NCI-H2081 (cell line): ENCODE measurements at regions not wholly inside any gene's neighbourhood (a gene's known extent, or its start where the extent isn't known, plus 50 kb on each side); places are given as distances from the start of the nearest gene placed in this dataset.
"Not testable (repeated sequence)": the region's sequence is repeated elsewhere in the genome, so short reads cannot be mapped to it uniquely, and the experiment has no call there.

ENCODE experiments used
- DNase-seq, 2 experiments: peaks; one replicate each; lab custom pipeline; 2025; lab: John Stamatoyannopoulos, UW

DNA sequence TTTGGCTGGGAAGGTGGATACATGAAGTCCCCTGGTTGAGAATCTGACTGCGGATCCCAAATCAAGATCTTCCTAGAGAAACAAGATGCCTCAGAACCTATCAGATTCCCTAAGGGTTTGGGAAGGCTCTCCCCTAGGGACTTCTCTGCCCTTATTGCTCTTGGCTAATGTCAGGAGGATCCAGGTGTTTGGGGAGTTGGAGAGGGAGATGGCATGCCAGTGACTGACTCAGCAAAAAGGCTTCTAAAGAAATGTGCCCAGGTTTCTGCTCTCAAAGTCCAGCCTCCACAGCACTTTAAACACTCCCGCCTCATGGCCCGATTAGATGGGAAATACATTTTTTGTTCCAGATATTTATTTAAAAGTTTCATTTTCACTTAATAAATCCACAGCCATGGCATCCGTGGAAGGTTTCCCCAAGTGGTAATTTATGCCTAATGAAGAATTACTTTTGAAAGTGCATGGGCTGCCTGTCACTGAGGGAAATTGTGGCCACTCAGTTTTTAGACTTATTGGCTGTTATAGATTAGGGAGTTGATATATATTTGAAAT, 156.4 kb downstream of the OSR1 start:
- DNase-seq: no peak

DNA sequence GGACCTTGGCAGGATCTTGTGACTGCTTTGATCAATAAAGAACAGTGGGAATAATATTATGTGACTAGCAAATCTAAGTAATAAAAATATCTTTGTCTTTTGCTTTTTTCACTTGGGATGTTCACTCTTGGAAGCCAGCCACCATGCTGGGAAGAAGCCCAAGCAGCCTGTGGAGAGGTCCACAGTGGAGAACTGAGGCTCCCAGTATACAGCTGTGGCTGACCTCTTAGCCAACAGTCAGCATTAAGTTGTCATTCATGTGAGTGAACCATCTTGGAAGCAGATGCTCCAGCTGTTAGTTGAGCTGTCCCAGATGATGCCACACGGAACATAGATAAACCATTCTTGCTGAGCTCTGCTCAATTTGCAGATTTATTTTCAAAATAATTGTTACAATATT, 160.0 kb downstream of the OSR1 start:
- no peak for DNase-seq

DNA sequence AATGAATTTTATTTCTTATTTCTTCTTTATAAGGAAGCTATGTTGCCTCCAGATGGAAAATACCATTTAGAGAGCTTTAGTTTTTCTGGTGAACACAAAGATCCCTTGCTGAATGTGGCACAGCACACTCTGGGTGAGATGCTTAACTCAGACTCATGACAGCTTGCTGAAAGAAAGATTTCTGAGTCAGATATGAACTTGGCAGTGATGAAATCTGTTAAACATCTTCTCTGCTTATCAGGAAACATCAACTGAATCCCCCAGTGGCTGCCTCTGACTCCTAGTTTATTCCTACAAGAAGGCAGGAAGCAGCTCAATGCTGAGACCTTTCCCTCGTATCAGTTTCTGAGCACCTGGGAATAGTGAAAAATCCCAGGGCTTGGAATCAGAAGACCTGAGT, 162.8 kb downstream of the OSR1 start:
- DNase-seq: no peak

DNA sequence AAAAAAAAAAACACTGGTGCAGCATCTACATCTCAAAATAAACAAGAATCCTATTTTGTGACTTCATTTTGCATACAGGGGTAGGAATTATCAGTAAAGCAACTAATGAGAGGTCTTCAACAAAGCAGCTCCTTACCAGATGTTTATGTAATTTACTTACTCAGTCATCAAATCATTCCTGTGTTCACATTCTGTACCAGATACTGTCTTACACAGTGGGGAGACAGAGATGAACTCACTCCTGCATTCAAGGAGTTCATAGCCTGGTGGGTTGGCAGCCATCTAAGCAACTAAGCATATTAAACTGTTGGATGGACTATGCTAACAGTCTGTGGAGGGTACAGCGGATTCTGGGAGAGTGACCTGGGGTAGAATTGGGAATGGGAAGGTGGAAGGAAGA, 169.0 kb downstream of the OSR1 start:
- no peak for DNase-seq

DNA sequence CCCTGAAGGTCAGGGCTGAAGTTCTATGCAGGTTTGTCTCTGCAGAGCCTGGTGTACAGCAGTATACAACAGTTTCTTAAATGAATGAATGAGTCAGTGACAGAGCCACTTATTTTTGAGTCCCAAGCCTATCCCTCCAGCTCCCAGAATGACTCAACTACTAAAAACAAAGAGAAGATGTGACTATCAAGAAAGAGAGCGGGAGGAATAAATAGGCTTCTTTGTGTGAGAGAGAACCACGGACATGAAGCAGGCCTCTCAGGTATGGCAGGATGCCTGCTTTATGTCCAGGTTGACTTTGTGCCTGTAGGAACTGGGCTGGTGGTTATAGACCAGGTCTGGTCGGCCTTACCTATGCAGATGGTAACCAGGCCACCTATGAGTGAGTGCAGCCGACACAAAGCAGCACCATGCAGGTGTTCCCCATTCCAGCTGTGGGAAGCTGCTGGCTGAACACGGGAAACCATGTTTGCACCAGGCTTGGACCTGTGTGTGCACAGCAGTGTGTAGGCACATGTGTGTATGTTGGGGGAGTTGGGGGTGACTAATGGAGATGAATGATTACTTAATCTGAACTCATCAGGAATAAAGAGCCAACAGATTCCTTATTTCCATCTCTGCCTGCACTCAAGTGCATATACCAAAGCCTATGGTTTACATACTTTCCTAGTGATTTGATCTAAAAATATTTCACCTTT, 171.0 kb downstream of the OSR1 start:
- no peak for DNase-seq

DNA sequence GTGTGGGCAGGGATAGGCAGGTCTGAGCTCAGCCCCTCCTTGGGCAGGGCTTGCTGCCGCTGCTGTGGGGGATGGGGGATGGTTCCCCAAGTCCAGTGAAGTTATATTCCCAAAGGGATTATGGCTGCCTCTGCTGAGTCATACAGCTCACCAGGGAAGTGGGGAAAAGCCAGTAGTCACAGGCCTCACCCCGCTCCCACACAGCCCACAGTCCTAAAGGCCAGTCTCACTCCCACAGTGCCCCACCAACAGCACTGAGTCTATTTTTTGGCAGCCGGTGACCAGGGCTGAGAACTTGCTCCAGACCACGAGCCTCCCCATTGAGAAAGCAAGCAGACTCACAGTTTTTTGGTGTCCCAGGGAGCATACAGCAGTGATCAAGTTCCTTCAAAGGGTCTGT, 173.3 kb downstream of the OSR1 start:
- no peak for DNase-seq

DNA sequence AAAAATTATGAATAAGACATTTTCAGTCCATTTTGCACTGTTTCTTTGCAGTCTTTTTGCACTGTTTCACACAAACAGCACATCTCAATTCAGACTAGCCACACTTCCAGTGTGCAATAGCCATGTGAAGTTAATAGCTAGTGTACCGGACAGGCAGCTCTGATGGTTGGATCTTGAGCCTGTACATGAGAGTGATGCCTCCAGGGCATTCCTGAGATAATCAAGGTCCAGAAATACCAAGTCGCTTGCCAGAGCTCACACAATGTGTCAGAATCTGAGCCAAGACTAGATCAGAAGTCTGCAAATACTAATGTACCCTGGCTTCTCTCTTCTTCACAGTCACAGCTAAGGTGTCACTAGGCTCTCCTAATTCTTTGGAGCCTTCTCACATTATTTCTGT, 180.2 kb downstream of the OSR1 start:
- DNase-seq: no peak

DNA sequence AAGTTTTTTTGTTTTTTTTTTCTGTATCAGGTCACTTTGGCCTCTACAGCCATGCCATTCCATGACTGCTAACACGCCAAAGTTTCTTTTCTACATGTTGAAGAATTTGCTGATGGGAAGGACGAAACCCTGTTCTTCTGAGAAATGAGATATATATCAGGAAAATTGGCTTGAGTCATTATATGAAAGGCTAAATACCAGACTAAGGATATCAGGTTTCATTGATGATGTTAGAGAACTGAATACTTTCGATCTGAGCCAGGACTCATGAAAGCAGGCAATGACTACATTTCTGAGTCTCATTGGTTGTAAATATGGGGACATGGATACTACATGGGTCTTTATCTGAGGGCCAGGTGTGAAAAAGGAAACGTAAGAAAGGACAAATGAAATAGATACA, 181.4 kb downstream of the OSR1 start:
- no peak for DNase-seq

DNA sequence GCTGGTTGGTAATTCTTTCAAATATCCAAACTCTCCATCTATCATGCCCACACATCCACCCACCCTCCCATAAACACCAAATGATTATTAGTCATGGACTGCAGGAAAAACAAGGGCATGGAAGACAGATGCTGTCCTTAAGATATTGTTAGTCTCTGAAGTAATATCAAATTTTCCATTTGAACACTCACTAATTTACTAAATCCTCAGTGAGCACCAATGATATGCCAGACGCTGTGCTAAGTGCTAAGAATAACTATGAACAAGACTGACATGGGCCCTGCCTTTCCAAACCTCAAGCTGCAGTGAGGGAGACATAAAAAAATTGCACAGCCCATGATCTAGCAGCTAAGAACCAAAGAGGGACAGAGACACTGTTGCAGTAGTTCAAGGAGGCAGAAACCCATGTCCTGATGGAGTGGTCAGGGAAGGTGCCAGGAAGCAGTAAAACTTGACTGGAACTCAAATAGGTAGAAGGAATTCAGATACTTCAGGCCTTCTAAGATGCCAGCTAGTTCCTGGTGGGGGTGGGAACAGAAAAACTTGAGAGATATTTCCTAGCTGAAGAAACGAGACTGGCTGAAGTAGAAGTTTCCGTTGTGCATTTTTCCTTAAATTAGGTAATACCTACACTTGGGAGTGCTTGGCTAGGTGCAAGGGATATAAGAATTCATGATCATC, 182.1 kb downstream of the OSR1 start:
- no peak for DNase-seq

DNA sequence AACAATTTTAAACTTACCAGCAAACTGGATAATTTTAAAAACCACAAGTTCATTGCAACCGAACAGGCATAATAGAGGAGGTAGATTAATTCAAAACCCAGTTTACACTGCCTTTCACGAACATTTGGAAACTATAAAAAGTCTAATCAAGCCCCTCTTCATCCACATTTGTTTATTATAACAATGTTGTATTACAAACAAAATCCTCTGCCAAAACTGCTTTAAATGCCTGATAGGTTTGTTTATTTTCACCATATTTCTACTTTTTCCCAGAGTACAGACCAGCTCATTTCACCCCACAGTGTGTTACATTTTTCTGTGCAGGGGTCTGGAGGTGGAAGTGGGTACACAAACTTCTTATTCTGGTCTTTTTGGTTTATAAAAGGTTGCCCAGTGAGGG, 184.2 kb downstream of the OSR1 start:
- no peak for DNase-seq

DNA sequence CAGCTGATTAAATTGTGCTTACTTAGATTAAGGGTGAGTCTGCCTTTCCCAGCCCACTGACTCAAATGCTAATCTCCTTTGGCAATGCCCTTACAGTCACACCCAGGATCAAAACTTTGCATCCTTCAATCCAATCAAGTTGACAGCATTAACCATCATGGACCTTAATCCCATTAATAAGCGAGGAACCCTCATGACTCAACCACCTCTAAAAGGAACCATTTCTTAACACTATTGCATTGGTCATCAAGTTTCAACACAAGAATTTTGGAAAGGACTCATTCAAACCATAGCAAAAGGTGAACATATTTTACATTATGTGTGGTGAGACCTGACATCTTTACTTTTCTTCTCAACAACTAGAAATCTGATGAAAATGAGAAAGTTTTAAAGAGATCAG, 187.0 kb downstream of the OSR1 start:
- no peak for DNase-seq

DNA sequence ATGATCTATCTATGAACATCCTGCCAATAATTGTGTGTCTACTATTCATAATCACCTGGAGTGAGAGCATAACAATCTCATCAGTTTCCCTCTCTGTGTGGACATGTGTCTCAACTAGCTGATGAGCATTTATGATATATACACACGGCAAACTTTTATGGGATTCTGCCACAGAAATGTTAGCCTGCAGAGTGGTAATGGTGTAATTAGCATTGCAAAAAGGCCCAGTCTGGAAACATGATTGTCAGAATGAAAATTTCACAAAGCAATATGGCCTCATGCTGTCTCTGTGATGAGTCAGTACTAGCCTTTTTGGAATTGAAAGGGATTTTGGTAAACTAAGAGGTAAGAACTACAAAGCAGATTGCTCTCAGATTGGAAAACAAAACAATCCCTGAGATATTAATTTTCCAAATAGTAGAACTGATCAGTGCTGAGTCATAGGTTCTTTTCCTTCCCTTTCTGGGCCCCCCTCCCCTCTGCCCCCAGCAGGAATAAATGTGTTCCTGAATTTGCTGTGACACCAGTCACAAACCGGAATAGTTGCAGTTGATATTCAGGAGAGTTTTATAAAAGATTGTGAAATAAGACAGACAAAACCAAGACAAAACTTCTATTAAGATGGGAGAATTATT, 189.2 kb downstream of the OSR1 start:
- no peak for DNase-seq

DNA sequence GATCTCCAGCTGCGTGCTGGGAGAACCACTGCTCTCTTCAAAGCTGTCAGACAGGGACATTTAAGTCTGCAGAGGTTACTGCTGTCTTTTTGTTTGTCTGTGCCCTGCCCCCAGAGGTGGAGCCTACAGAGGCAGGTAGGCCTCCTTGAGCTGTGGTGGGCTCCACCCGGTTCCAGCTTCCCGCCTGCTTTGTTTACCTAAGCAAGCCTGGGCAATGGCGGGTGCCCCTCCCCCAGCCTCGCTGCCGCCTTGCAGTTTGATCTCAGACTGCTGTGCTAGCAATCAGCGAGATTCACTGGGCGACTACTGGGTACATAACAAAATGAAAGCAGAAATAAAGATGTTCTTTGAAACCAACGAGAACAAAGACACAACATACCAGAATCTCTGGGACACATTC, 194.3 kb downstream of the OSR1 start:
- not testable (repeated sequence) for DNase-seq

DNA sequence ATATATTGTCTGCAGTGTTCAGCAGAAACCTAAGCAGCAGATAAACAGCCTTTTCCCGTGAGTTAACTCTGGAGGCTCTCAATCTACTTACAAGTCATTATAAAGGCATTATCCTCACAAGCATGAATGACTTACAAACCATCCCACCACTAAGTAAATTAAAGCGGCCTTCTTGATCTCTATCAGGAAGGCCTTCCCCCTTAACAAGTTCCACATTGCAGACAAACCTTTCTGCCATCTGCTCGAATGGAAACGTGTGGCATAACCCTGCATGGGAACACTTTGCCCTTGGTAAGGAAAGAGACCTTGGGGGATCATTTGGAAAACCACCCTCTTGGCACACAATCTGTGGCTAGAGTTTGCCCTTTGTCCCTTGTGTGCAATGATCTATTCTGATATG, 199.5 kb downstream of the OSR1 start:
- DNase-seq: no peak

DNA sequence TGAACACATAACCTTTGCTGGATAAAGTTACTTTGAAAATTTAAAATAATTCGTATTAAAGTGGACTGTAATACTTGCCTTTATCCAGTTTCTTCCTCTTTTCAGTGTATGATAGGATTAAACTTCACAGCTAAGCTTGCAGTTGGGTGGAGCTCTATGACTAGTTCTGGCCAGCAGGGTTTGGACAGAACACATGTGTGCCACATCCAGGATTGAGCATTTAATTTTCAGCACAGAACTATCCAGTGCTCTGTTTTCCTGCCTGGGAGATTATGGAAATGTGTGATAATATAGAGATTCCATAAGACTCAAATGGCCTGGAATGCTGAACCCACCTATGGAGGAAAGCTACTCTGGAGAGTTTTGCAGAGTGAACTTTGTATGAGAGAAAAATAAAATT, 200.2 kb downstream of the OSR1 start:
- DNase-seq: no peak

DNA sequence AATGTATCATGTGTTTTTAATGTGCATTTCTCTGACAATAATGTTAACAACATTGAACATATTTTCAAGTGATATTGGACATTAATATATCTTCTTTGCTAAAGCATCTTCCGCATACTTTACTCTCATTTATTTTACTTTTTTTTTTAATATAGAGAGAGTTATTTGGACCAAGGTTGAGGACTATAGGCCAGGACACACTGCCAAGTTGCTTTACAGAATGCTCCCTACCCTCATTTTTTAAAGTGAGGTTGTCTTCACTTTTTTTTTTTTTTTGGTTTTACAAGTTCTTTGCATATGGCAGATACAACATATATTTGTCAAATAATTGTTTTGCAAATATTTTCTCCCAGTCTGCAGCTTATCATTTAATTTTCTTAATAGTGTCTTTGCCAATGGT, 201.8 kb downstream of the OSR1 start:
- DNase-seq: no peak

DNA sequence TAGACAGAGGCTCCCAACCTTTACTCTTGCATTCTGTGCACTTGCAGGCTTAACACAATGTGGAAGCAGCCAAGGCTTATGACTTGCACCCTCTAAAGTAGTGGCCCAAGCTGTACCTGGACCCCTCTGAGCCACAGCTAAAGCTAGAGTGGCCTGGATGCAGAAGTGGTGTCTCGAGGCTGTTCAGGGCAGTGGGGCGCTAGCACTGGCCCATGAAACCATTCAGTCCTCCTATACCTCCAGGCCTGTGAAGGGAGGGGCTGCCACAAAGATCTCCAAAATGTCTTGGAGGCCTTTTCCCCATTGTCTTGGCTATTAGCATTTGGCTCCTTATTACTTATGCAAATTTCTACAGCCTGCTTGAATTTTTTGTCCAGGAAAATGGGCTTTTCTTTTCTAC, 207.7 kb downstream of the OSR1 start:
- no peak for DNase-seq

DNA sequence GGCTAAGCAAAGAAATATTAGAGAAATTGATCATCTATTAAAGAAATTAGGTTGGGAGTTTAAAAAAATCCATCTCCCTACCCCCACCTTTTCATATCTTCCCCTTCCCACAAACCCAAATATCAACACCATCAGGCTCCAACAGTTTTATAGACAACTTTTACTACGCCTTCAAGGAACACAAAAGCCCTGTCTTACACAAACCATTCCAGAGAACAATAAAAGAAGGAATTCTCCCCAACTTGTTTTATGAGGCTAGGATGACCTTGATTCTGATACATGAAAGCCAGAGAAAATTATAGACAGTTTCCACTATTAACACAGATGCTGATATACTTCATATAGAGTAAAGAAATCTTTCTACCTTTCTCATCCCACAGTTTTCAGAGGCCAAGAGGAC, 211.6 kb downstream of the OSR1 start:
- DNase-seq: no peak

DNA sequence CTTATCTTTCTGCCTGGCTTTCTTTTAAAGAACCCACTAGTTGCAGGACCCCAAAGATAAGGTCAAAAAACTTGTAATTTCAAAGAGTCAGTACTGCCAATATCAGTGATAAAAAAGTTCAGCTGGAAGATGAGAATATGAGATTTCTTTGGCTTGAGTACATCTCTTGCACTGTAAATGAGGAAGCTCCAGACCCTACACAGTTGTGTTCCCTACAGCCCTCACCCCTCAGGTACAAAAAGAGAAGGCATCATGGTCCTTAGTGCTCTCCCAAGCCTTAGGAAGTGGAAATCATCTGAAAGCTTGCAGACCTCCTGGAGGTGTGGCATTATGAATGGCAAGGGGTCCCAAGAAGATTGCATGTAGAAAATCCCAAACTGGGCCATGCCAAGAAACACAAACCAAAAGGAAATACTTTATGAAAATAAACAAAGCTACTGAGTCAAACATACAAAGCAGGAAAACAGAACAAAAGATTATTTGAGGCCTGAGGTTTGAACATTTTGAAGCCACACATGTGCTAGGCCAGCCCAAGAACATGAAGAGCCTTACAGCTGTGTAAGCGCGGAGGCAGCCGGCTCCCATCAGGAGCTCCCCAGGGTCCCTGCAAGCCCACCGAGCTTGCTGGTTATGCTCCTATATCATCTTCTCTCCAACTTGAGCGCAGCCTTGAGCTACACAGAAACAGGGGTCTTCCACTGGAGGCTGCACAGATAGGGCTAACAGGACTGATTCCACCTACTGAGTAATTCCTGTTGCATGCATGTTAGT, 217.0 kb downstream of the OSR1 start:
- no peak for DNase-seq

DNA sequence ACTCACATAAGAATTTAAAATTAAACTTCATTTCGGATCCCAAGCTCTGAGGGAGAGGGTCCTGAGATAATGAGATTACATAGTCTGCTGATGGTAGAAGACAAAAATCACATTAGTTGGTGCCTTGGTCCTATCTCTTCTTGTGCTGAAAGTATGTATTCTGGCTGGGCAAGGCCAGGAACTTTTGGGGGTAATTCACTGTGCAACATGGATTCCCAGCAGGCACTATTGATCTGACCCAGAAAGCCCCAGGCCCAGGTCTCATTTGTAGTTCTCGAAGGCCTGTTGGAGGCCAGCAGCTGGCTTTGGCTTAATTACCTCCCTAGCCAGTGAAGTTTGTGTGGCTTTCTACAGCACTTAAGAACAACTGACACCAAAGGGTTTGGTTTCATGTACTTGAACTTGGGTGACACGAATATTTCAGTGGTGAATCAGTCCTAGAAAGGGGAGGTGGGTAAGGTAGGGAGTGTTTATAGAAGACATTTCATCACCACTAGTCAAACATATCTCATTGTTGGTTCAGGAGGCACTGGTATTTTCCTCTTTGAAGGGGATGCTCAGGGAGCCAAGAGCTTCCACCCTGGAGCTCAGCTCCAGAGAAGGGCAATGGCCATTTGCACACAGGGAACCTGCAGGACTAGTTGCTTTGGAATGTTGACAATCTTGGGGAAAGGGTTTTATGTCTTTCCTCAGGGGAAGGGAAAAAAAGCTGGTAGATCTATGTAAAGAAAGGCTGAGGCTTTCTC, 217.8 kb downstream of the OSR1 start:
- no peak for DNase-seq

DNA sequence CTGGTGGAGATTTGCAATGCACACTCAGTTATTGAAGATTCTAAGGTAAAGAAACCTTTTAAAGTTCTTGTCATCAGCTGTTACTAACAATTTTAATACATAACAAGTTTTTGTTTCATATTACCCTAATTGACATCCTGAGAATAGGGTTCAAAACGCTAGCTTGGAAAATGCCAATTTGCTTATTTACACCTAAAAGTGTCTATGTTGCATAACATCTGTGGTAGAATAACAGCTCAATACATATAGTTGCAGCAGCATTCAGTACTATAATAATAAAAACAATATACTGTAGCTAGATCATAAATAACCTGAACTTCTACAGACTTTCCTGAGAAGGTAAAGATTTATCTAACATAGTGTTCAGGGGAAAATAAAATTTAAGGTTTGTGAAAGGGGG, 219.0 kb downstream of the OSR1 start:
- DNase-seq: no peak
